ENCODE measurements at regions not wholly inside any gene's neighbourhood (a gene's known extent, or its start where the extent isn't known, plus 50 kb on each side); places are given as distances from the start of the nearest gene placed in this dataset.

DNA sequence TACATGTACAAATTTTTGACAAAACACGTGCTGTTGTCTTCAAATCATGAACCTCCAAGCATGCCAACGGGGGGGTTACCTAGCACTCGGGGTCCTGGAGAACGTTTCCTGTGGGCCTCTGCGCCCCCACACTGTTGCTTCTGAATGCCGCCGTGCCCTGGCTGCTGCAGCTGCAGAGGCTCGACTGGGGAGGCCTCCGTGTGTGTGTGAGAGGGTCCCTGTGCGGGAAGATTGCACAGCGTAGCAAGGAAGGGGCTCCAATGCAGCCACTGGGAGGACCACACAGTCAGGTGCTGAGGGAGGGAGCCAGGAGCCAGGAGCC lies 1322.2 kb downstream of the TBC1D22A start:
- no peak for ATAC-seq

More for the DNA sequence above, 1322.2 kb downstream of the TBC1D22A start:
- no peak for DNase-seq (ENCODE audit: low spot score)
- Histone ChIP-seq H3F3A (replicated peaks; ENCODE audit: low read depth) (no peaks in the 10 kb centered on the region), H3K36me3 (ENCODE audit: insufficient read depth) (no peaks in the 10 kb centered on the region), H3K27me3 (ENCODE audit: insufficient read depth) (no peaks in the 10 kb centered on the region), H3K4me3 (no peak overlapping the region), H3K27ac (ENCODE audit: low read depth) (no peak overlapping the region), H4K20me1 (replicated peaks; ENCODE audit: insufficient read depth) (no peaks in the 10 kb centered on the region), H3K4me2 (no peak overlapping the region), H3K9me2 (ENCODE audit: insufficient read depth) (no peaks in the 10 kb centered on the region), H2AFZ (no peak overlapping the region), H3K79me2 (replicated peaks; ENCODE audit: insufficient read depth) (no peaks in the 10 kb centered on the region), H3K4me1 (ENCODE audit: insufficient read depth) (no peaks in the 10 kb centered on the region)
- H3K27ac Mint-ChIP-seq, result no peak overlapping the region; the same call in 1 of the 2 replicates
- H3K27me3 Mint-ChIP-seq (ENCODE audit: insufficient read depth, low read depth, poor library complexity), result peaks cover 4% of the 10 kb centered on the region
- peaks cover 6% of the 10 kb centered on the region; the same call in 2 of the 3 replicates for H3K4me1 Mint-ChIP-seq
- no peaks in the 10 kb centered on the region for H3K36me3 Mint-ChIP-seq (ENCODE audit: low read depth)
- no peak overlapping the region for H3K4me3 Mint-ChIP-seq
- no peaks in the 10 kb centered on the region for H3K9me3 Mint-ChIP-seq
- TF ChIP-seq CREB1 (CRISPR knock-in tag; IDR thresholded peaks at IDR 0.05; ENCODE audit: low read depth), result no peak
- no peak for TF ChIP-seq POLR2AphosphoS5 (IDR thresholded peaks at IDR 0.05; ENCODE audit: low read depth)
- TF ChIP-seq NANOG (IDR thresholded peaks at IDR 0.05; ENCODE audit: borderline replicate concordance), result no peak
- no peak for TF ChIP-seq ZNF331 (CRISPR knock-in tag; IDR thresholded peaks at IDR 0.05; ENCODE audit: low read depth)
- TF ChIP-seq ZNF114 (CRISPR knock-in tag; IDR thresholded peaks at IDR 0.05), result no peak
- no peak for TF ChIP-seq EZH2 (IDR thresholded peaks at IDR 0.05; ENCODE audit: low read depth, unreplicated experiment)
- TF ChIP-seq, protein P1, sequence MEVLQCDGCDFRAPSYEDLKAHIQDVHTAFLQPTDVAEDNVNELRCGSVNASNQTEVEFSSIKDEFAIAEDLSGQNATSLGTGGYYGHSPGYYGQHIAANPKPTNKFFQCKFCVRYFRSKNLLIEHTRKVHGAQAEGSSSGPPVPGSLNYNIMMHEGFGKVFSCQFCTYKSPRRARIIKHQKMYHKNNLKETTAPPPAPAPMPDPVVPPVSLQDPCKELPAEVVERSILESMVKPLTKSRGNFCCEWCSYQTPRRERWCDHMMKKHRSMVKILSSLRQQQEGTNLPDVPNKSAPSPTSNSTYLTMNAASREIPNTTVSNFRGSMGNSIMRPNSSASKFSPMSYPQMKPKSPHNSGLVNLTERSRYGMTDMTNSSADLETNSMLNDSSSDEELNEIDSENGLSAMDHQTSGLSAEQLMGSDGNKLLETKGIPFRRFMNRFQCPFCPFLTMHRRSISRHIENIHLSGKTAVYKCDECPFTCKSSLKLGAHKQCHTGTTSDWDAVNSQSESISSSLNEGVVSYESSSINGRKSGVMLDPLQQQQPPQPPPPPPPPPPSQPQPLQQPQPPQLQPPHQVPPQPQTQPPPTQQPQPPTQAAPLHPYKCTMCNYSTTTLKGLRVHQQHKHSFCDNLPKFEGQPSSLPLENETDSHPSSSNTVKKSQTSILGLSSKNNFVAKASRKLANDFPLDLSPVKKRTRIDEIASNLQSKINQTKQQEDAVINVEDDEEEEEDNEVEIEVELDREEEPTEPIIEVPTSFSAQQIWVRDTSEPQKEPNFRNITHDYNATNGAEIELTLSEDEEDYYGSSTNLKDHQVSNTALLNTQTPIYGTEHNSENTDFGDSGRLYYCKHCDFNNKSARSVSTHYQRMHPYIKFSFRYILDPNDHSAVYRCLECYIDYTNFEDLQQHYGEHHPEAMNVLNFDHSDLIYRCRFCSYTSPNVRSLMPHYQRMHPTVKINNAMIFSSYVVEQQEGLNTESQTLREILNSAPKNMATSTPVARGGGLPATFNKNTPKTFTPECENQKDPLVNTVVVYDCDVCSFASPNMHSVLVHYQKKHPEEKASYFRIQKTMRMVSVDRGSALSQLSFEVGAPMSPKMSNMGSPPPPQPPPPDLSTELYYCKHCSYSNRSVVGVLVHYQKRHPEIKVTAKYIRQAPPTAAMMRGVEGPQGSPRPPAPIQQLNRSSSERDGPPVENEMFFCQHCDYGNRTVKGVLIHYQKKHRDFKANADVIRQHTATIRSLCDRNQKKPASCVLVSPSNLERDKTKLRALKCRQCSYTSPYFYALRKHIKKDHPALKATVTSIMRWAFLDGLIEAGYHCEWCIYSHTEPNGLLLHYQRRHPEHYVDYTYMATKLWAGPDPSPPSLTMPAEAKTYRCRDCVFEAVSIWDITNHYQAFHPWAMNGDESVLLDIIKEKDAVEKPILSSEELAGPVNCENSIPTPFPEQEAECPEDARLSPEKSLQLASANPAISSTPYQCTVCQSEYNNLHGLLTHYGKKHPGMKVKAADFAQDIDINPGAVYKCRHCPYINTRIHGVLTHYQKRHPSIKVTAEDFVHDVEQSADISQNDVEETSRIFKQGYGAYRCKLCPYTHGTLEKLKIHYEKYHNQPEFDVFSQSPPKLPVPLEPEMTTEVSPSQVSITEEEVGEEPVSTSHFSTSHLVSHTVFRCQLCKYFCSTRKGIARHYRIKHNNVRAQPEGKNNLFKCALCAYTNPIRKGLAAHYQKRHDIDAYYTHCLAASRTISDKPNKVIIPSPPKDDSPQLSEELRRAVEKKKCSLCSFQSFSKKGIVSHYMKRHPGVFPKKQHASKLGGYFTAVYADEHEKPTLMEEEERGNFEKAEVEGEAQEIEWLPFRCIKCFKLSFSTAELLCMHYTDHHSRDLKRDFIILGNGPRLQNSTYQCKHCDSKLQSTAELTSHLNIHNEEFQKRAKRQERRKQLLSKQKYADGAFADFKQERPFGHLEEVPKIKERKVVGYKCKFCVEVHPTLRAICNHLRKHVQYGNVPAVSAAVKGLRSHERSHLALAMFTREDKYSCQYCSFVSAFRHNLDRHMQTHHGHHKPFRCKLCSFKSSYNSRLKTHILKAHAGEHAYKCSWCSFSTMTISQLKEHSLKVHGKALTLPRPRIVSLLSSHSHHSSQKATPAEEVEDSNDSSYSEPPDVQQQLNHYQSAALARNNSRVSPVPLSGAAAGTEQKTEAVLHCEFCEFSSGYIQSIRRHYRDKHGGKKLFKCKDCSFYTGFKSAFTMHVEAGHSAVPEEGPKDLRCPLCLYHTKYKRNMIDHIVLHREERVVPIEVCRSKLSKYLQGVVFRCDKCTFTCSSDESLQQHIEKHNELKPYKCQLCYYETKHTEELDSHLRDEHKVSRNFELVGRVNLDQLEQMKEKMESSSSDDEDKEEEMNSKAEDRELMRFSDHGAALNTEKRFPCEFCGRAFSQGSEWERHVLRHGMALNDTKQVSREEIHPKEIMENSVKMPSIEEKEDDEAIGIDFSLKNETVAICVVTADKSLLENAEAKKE (CRISPR knock-in tag; IDR thresholded peaks at IDR 0.05), result no peak
- TF ChIP-seq STAT1 (IDR thresholded peaks at IDR 0.05; ENCODE audit: unreplicated experiment), result no peak

All from GM23338 (cell line).